ENCODE measurements at regions not wholly inside any gene's neighbourhood (a gene's known extent, or its start where the extent isn't known, plus 50 kb on each side); places are given as distances from the start of the nearest gene placed in this dataset.

- TF ChIP-seq CTCF (IDR thresholded peaks at IDR 0.05) (no peak), ZFX (IDR thresholded peaks at IDR 0.05; ENCODE audit: borderline replicate concordance) (no peak)
These were observed 1212.9 kb downstream of the BCL11B start for GRCh38 chr14:98059106-98059505.
